ENCODE measurements at regions not wholly inside any gene's neighbourhood (a gene's known extent, or its start where the extent isn't known, plus 50 kb on each side); places are given as distances from the start of the nearest gene placed in this dataset.
"Not testable (repeated sequence)": the region's sequence is repeated elsewhere in the genome, so short reads cannot be mapped to it uniquely, and the experiment has no call there.

- FAIRE-seq: no peak
These were observed 187.5 kb upstream of the TMEM132C start for GRCh38 chr12:128079446-128079845.

- FAIRE-seq: no peak
These were observed 183.7 kb upstream of the TMEM132C start for GRCh38 chr12:128083132-128083729.

GRCh38 chr12:128088926-128089325, 178.0 kb upstream of the TMEM132C start:
- FAIRE-seq: no peak

- FAIRE-seq: no peak
These were observed 177.0 kb upstream of the TMEM132C start for GRCh38 chr12:128089961-128090360.

GRCh38 chr12:128091101-128091720, 175.8 kb upstream of the TMEM132C start:
- no peak for FAIRE-seq

- no peak for FAIRE-seq
These were observed 175.0 kb upstream of the TMEM132C start for GRCh38 chr12:128091951-128092382.

- no peak for FAIRE-seq
These were observed 168.2 kb upstream of the TMEM132C start for GRCh38 chr12:128098730-128099129.

GRCh38 chr12:128103152-128103551, 163.8 kb upstream of the TMEM132C start:
- FAIRE-seq: no peak

GRCh38 chr12:128109236-128109635, 157.7 kb upstream of the TMEM132C start:
- FAIRE-seq: no peak

GRCh38 chr12:128109636-128110035, 157.3 kb upstream of the TMEM132C start:
- FAIRE-seq: no peak

GRCh38 chr12:128111333-128111732, 155.6 kb upstream of the TMEM132C start:
- no peak for FAIRE-seq

GRCh38 chr12:128111951-128112350, 155.0 kb upstream of the TMEM132C start:
- no peak for FAIRE-seq

GRCh38 chr12:128113250-128113649, 153.7 kb upstream of the TMEM132C start:
- FAIRE-seq: not testable (repeated sequence)

GRCh38 chr12:128114485-128114884, 152.5 kb upstream of the TMEM132C start:
- FAIRE-seq: no peak

GRCh38 chr12:128116537-128116936, 150.4 kb upstream of the TMEM132C start:
- no peak for FAIRE-seq

GRCh38 chr12:128120035-128120434, 146.9 kb upstream of the TMEM132C start:
- no peak for FAIRE-seq

- no peak for FAIRE-seq
These were observed 145.5 kb upstream of the TMEM132C start for GRCh38 chr12:128121424-128121823.

- FAIRE-seq: no peak
These were observed 143.9 kb upstream of the TMEM132C start for GRCh38 chr12:128123096-128123495.

GRCh38 chr12:128131955-128132354, 135.0 kb upstream of the TMEM132C start:
- FAIRE-seq: no peak

- FAIRE-seq: no peak
These were observed 133.5 kb upstream of the TMEM132C start for GRCh38 chr12:128133321-128134073.

- FAIRE-seq: no peak
These were observed 129.8 kb upstream of the TMEM132C start for GRCh38 chr12:128137140-128137539.

GRCh38 chr12:128138125-128138524, 128.8 kb upstream of the TMEM132C start:
- no peak for FAIRE-seq

GRCh38 chr12:128140551-128140950, 126.4 kb upstream of the TMEM132C start:
- FAIRE-seq: no peak

GRCh38 chr12:128150961-128151360, 116.0 kb upstream of the TMEM132C start:
- no peak for FAIRE-seq

Data from endometrium (tissue), 2 donors.